ENCODE measurements at regions not wholly inside any gene's neighbourhood (a gene's known extent, or its start where the extent isn't known, plus 50 kb on each side); places are given as distances from the start of the nearest gene placed in this dataset.
"Not testable (repeated sequence)": the region's sequence is repeated elsewhere in the genome, so short reads cannot be mapped to it uniquely, and the experiment has no call there.

- no peak for DNase-seq (ENCODE audit: low spot score)
These were observed 149.1 kb upstream of the TRPM3 start for GRCh38 chr9:71270554-71270953.

DNA sequence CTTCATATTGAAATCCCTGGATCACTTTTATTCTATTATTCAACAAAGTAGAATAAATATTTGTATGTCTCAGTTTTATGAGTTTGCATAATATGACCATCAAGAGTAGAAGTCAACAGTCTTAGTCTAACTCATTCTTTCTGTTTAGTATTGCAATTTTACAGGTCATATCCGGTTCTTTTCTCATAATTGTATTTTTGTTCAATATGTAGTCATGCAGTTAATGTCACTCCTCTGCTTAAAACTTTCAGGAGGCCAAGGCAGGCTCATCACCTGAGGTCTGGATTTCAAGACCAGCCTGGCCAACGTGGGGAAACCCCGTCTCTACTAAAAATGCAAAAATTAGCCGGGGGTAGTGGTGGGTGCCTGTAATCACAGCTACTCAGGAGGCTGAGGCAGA is 148.4 kb upstream of the TRPM3 start:
- no peak for DNase-seq (ENCODE audit: low spot score)

- DNase-seq (ENCODE audit: low spot score), result no peak
These were observed 147.6 kb upstream of the TRPM3 start for GRCh38 chr9:71268871-71269635.

DNA sequence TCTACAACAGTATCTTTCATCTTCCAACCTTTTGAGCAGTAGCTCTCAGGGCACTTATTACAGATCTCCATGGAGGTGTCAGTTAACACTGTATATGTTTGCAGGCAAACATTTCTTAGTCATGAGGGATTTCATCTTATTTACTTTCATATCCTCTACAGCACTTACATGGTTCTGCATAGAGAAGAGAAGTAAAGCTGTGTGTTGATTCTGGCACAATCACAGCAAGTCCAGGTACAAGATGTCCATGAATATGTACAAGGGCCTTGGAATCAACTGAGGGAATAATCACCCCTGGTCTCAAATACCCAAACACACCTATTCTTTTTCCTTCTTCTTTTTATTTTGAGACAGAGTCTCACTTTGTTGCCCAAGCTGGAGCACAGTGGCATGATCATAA is 142.0 kb upstream of the TRPM3 start:
- no peak for DNase-seq (ENCODE audit: low spot score)

DNA sequence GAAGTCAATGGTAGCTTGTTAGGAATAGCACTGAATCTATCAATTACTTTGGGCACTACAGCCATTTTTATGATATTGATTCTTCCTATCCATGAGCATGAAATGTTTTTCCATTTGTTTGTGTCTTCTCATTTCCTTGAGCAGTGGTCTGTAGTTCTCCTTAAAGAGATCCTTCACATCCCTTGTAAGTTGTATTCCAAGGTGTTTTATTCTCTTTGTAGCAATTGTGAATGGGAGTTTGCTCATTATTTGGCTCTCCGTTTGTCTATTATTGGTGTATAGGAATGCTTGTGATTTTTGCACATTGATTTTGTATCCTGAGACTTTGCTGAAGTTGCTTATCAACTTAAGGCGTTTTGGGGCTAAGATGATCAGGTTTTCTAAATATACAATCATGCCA is 139.0 kb upstream of the TRPM3 start:
- DNase-seq (ENCODE audit: low spot score), result not testable (repeated sequence)

DNA sequence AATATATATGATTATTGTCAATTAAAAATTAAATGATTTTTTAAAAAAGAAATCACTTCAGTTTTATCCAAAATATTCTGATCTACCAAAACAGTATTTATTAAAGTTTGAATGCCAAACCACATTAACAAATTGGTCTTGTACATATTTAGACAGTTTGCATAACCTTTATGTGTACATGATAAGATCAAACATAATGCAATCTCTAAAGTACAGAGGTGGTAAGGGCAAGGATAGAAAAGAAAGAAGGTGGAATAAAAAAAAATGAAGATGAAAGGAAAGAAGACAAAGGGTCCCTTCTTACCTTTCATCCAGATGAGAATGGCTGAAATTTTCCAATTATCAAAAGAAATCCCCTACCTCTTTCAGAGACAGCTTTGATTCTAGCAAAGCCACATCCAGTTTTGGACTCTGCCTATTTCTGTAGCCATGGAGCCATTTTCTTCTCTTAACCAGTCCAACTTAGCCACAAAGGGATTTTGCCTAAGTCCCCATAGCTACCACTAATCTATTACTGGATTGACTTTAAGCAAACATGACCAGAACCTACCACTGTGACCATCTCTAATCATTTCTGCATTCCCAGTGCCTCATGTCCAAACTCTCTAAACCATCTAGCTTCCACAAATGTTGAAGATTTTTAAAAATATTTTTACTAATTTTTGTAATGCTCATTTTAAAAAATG is 133.3 kb upstream of the TRPM3 start:
- DNase-seq (ENCODE audit: low spot score), result no peak

- no peak for DNase-seq (ENCODE audit: low spot score)
These were observed 131.6 kb upstream of the TRPM3 start for GRCh38 chr9:71253011-71253410.

GRCh38 chr9:71250581-71250980 is 129.2 kb upstream of the TRPM3 start:
- no peak for DNase-seq (ENCODE audit: low spot score)

GRCh38 chr9:71249729-71250317 is 128.4 kb upstream of the TRPM3 start:
- DNase-seq (ENCODE audit: low spot score), result peak; percentile 91

DNA sequence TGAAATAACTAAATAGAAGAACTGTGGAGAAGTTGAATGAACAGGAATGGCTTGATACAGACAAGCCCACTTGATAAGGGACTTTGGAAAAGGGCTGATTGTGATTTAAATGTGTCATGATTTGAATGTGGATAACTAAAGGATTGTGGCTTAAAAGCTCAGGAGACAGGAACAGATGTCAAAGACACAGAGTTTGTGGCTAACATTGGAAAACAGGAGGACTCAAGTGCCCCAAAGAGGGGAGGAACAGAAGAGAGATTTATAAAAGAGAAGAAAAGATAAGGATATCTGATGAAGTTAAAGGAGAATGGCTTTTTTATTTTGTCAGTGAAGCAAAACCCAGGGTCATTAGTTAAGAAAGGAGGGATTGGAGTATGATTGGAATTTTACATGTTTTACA is 124.2 kb upstream of the TRPM3 start:
- DNase-seq (ENCODE audit: low spot score), result no peak

DNA sequence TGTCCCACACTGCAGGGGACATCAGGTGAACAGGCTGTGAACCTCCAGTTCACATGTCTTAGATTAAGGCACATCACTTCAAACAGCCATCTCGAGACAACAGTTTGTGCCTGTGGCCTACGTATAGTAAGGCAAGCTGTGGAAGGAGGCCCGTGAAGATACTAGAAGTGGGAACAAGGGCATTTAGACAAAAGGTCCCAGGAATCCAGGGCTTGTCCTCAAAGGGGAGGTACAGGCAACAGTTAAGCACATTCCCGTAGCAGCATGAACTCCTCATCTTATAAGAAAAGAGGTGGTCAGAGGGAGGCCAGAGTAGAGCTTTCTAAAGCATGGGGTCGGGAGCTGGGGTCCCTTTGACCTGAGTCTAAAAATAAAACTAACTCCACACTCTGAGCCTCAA is 122.5 kb upstream of the TRPM3 start:
- DNase-seq (ENCODE audit: low spot score), result no peak

- no peak for DNase-seq (ENCODE audit: low spot score)
These were observed 120.7 kb upstream of the TRPM3 start for GRCh38 chr9:71242081-71242480.

- no peak for DNase-seq (ENCODE audit: low spot score)
These were observed 115.6 kb upstream of the TRPM3 start for GRCh38 chr9:71237051-71237450.

DNA sequence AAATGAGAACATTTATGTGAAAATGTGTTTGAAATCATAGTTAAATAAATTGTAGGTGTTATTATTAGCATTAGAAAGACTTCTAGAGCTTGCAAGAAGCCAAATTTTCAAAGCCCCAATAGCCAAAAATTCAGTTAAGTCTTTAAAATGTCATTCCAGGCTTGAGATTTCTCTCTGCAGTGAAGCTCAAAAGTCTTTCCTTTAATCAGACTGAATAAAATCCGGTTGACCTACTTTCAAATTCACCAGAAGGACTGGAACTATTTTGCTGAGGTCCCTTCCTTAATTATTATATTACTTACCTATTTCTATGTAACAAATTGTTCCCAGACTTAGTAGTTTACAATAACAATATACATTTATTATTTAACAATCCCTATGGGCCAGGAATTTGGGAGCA is 112.2 kb upstream of the TRPM3 start:
- DNase-seq (ENCODE audit: low spot score), result peak; percentile 56

GRCh38 chr9:71223953-71224538 is 102.6 kb upstream of the TRPM3 start:
- DNase-seq (ENCODE audit: low spot score), result no peak

DNA sequence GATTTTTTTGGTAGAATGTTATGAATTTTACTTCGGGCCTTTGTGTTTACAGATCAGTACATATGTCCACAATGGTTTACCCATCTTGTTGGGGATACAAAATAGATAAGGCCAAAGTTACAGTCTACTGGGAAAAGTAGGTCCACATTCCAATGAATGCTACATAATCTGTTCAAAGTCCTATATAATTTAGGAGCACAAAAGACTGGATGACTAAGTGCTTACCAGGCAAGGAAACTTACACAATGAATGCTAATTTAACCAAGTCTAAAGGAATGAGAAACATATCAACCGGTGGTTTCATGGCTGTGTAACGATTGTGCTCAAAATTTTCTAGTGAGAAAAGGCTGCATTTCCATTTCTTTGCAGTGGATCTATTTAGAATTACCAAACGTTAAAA is 97.4 kb upstream of the TRPM3 start:
- DNase-seq (ENCODE audit: low spot score), result no peak

GRCh38 chr9:71213633-71214032 is 92.2 kb upstream of the TRPM3 start:
- DNase-seq (ENCODE audit: low spot score), result no peak

DNA sequence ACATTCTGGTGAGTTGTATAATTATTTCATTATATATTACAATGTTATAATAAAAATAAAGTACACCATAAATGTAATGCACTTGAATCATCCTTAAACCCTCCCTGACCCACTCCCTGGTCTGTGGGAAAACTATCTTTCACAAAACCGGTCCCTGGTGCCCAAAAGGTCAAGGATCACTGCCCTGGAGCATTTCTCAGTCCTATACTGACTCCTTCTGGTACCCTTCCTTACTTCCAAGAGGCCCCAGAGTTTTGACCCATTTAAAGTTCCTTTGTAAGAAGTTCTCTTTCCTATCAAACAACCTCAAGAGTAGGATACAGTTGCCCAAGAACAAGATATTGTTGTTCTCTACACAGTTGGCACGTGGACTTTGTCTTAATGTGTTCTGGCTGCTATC is 88.9 kb upstream of the TRPM3 start:
- DNase-seq (ENCODE audit: low spot score), result no peak

GRCh38 chr9:71209890-71210289 is 88.5 kb upstream of the TRPM3 start:
- no peak for DNase-seq (ENCODE audit: low spot score)

DNA sequence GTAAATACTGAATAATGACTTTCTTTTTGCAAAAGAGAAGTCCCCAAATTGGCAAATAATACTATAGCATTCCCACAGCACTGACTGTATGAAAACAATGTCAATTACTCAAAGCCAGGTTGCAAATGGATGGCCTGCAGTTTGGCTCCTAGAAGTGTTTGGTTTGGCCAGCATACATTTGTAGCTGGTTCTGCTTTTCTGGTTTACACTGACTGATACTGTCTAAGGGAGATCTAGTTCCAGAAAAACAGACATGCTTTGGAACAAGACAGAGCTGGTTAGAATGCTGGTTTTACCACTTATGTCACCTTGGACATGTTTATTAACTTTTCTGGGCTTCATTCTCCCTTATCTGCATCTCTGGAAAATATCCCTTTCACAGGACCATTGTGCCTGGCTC is 81.5 kb upstream of the TRPM3 start:
- DNase-seq (ENCODE audit: low spot score), result no peak

- DNase-seq (ENCODE audit: low spot score), result no peak
These were observed 70.3 kb upstream of the TRPM3 start for GRCh38 chr9:71191708-71192107.

DNA sequence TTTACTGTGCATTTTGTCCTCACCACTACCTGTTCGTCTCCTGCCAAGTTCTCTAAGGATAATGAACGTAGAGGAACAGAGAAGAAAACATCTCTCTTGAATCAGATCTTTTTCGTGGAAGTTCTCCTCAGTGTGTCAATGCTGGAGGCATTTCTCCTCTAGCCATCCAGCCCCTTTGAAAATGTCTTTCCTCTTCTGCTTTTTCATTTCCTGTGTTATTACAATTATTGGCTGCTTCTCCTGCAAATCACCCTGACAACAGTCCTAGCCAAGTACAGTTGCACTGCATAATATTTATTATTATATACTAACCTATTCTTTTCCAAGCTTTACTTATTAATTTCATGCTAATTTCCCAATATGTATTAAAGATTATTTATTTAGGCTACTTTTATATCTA is 61.8 kb upstream of the TRPM3 start:
- no peak for DNase-seq (ENCODE audit: low spot score)

GRCh38 chr9:71179183-71179582 is 57.8 kb upstream of the TRPM3 start:
- no peak for DNase-seq (ENCODE audit: low spot score)

Data from cerebellar cortex (tissue), 1 donor.